Epithelial cell of proximal tubule (primary cell): ENCODE measurements at regions not wholly inside any gene's neighbourhood (a gene's known extent, or its start where the extent isn't known, plus 50 kb on each side); places are given as distances from the start of the nearest gene placed in this dataset.
"Not testable (repeated sequence)": the region's sequence is repeated elsewhere in the genome, so short reads cannot be mapped to it uniquely, and the experiment has no call there.

Experiments
- DNase-seq: peaks from one replicate; pipeline ENCODE4 v3.0.0-alpha.2; 2011; ENCODE audit warnings: low read depth
- H3K4me3 ChIP-seq: 2 replicates; pipeline ENCODE4 v1.5.1; 2011; ENCODE audit warnings: low read depth, mild to moderate bottlenecking, low read length
- CTCF ChIP-seq: conservative IDR thresholded peaks from 2 replicates; pipeline ENCODE4 v1.5.1; 2012; ENCODE audit warnings: low read depth, mild to moderate bottlenecking, low read length

- TF ChIP-seq CTCF: no peak
- H3K4me3 ChIP-seq: no peak overlapping the region
- DNase-seq: no peak
Observed at GRCh38 chr2:238773472-238773871, 74.4 kb upstream of the TWIST2 start.

GRCh38 chr2:238774071-238774470 is 73.8 kb upstream of the TWIST2 start:
- DNase-seq: no peak
- no peak for TF ChIP-seq CTCF
- H3K4me3 ChIP-seq: no peak overlapping the region

- H3K4me3 ChIP-seq: no peak overlapping the region
- DNase-seq: no peak
- no peak for TF ChIP-seq CTCF
Observed at GRCh38 chr2:238774980-238775509, 72.8 kb upstream of the TWIST2 start.

GRCh38 chr2:238775591-238775990 is 72.3 kb upstream of the TWIST2 start:
- no peak for DNase-seq
- TF ChIP-seq CTCF: no peak
- H3K4me3 ChIP-seq: no peak overlapping the region

GRCh38 chr2:238776003-238776760 is 71.7 kb upstream of the TWIST2 start:
- DNase-seq: no peak
- TF ChIP-seq CTCF: no peak
- no peak overlapping the region for H3K4me3 ChIP-seq

- H3K4me3 ChIP-seq, DNase-seq: not testable (repeated sequence)
Observed at GRCh38 chr2:238776761-238777046, 71.2 kb upstream of the TWIST2 start.

GRCh38 chr2:238777369-238778067 is 70.4 kb upstream of the TWIST2 start:
- no peak for DNase-seq
- no peak overlapping the region for H3K4me3 ChIP-seq
- no peak for TF ChIP-seq CTCF
